Endothelial cell of umbilical vein (primary cell): ENCODE measurements at regions not wholly inside any gene's neighbourhood (a gene's known extent, or its start where the extent isn't known, plus 50 kb on each side); places are given as distances from the start of the nearest gene placed in this dataset.
"Not testable (repeated sequence)": the region's sequence is repeated elsewhere in the genome, so short reads cannot be mapped to it uniquely, and the experiment has no call there.

Source experiments
- BruUV-seq: library from RNA; stranded (reverse); fragments of 400-500 nt; replicated peaks from 2 replicates; lab custom pipeline; 2021; lab: Mats Ljungman, UMichigan
- CTCF ChIA-PET: fragments of 300-600, 350-600 bp; sonication (Branson Sonifier 250); formaldehyde crosslinking; loops from one replicate; lab custom pipeline; 2021; ENCODE audit warnings: antibody characterized with exemption, inconsistent platforms; lab: Charles Lee
- POLR2A ChIA-PET: fragments of 300-600, 350-600 bp; sonication (Branson Sonifier 250); formaldehyde crosslinking; loops from one replicate; lab custom pipeline; 2021; ENCODE audit warnings: antibody characterized with exemption, inconsistent platforms; lab: Charles Lee
- DNase-seq: peaks from one replicate; pipeline ENCODE4 v3.0.0-alpha.2; 2011; ENCODE audit warnings: low read depth, low spot score
- FAIRE-seq: peaks from 2 replicates; lab custom pipeline; 2011; peaks lifted over from hg19 to GRCh38; lab: Jason Lieb, UNC
- H2AFZ ChIP-seq: 2 replicates; pipeline ENCODE4 v1.6.0; 2012; ENCODE audit warnings: low read depth, low read length, control low read depth, inconsistent platforms
- H3K27ac ChIP-seq: 2 replicates; pipeline ENCODE4 v1.5.1; 2011; ENCODE audit warnings: low read depth, mild to moderate bottlenecking, control low read depth, low read length, moderate library complexity; ENCODE audit not compliant: insufficient read depth
- H3K27me3 ChIP-seq, 2 experiments: 2 replicates each; pipeline versions ENCODE4 v1.6.0 to v1.6.1; 2011; ENCODE audit warnings: low read length in 2 of 2, mixed read lengths in 1 of 2; ENCODE audit not compliant: control insufficient read depth in 2 of 2, insufficient read depth in 2 of 2
- H3K36me3 ChIP-seq, 2 experiments: 2 replicates in 1 of 2; 3 replicates in 1 of 2; pipeline ENCODE4 v1.5.1; 2011; ENCODE audit warnings: low read length in 2 of 2, mild to moderate bottlenecking in 1 of 2, moderate library complexity in 1 of 2; ENCODE audit not compliant: control insufficient read depth in 2 of 2, insufficient read depth in 2 of 2; ENCODE audit errors: extremely low read depth in 1 of 2
- H3K4me1 ChIP-seq: 3 replicates; pipeline ENCODE4 v1.5.1; 2011; ENCODE audit warnings: mild to moderate bottlenecking, low read length; ENCODE audit not compliant: control insufficient read depth, insufficient read depth; ENCODE audit errors: extremely low read depth
- H3K4me2 ChIP-seq: 2 replicates; pipeline ENCODE4 v1.6.1; 2011; ENCODE audit warnings: low read length, control low read depth, mixed read lengths; ENCODE audit not compliant: insufficient read depth
- H3K4me3 ChIP-seq, 3 experiments: fragments of 200-600 bp in 1 of 3; sonication (generic), shearing (Covaris generic) in 1 of 3; replicated peaks in 1 of 3; 2 replicates each; pipeline ENCODE4 v1.5.1; 2011 to 2016; ENCODE audit warnings: control low read depth in 3 of 3, low read length in 3 of 3, mild to moderate bottlenecking in 2 of 3, inconsistent platforms in 1 of 3, low read depth in 1 of 3, moderate library complexity in 1 of 3; ENCODE audit not compliant: insufficient read depth in 1 of 3
- H3K79me2 ChIP-seq: 2 replicates; pipeline ENCODE4 v1.6.0; 2012; ENCODE audit warnings: low read length, inconsistent platforms; ENCODE audit not compliant: control insufficient read depth, insufficient read depth
- H3K9ac ChIP-seq: replicated peaks from 2 replicates; pipeline ENCODE3; 2011; ENCODE audit warnings: low read length, control low read depth; ENCODE audit not compliant: insufficient read depth; ENCODE audit errors: extremely low read depth
- H3K9me1 ChIP-seq: replicated peaks from 3 replicates; pipeline ENCODE4 v1.6.0; 2011; ENCODE audit warnings: mild to moderate bottlenecking, low read length; ENCODE audit not compliant: control insufficient read depth, insufficient read depth; ENCODE audit errors: extremely low read depth
- H3K9me3 ChIP-seq: replicated peaks from 2 replicates; pipeline ENCODE4 v1.5.1; 2012; ENCODE audit warnings: low read length, inconsistent platforms; ENCODE audit not compliant: control insufficient read depth, insufficient read depth
- H4K20me1 ChIP-seq: replicated peaks from 2 replicates; pipeline ENCODE3; 2011; ENCODE audit warnings: mild to moderate bottlenecking, low read length; ENCODE audit not compliant: control insufficient read depth, insufficient read depth; ENCODE audit errors: extremely low read depth
- EZH2 ChIP-seq: IDR thresholded peaks from 2 replicates; pipeline ENCODE4 v1.6.1; 2012; ENCODE audit warnings: borderline replicate concordance, low read depth, mild to moderate bottlenecking, moderate library complexity, low read length, inconsistent platforms; ENCODE audit not compliant: severe bottlenecking
- FOS ChIP-seq: IDR thresholded peaks from 2 replicates; pipeline ENCODE4 v1.6.1; 2011; ENCODE audit warnings: mild to moderate bottlenecking, low read length, moderate library complexity, borderline replicate concordance; ENCODE audit not compliant: insufficient read depth
- GATA2 ChIP-seq: IDR thresholded peaks from 2 replicates; pipeline ENCODE4 v1.7.0; 2011; ENCODE audit warnings: low read depth, mild to moderate bottlenecking, moderate library complexity, mixed read lengths, low read length; ENCODE audit not compliant: insufficient read length, insufficient read depth
- POLR2AphosphoS5 ChIP-seq: IDR thresholded peaks from 2 replicates; pipeline ENCODE4 v1.6.1; 2012; ENCODE audit warnings: low read depth, mild to moderate bottlenecking, control low read depth, low read length, moderate library complexity; ENCODE audit not compliant: insufficient read depth
- dilution Hi-C: fragments of 300-500 bp; cut with MboI; formaldehyde crosslinking; loops from one replicate; pipeline ENCODE4 v1.15.0; 2019; ENCODE audit warnings: low sequenced_read_pairs; ENCODE audit not compliant: extremely low pct_ligation_motif_present
- intact Hi-C: fragments of 100-400 bp; cut with micrococcal nuclease; formaldehyde crosslinking; loops from one replicate; pipeline ENCODE4 v1.10.0; 2022
- TF ChIP-seq, protein P1 (sequence below), 2 donors: IDR thresholded peaks; 1 replicate in 1 of 2; 2 replicates in 1 of 2; pipeline ENCODE4 v1.5.1; 2011; ENCODE audit warnings: low read length in 2 of 2, mild to moderate bottlenecking in 2 of 2, moderate library complexity in 2 of 2, control low read depth in 1 of 2, inconsistent platforms in 1 of 2, low read depth in 1 of 2; ENCODE audit not compliant: insufficient read depth in 1 of 2; ENCODE audit errors: extremely low read depth in 1 of 2

GRCh38 chr2:52474091-52474490 is 1293.5 kb upstream of the CHAC2 start:
- H3K36me3 ChIP-seq = no peaks in the 10 kb centered on the region
- ChIA-PET CTCF (no interaction called here), POLR2A (no interaction called here)
- H3K4me2 ChIP-seq = no peak overlapping the region
- H3K27ac ChIP-seq = no peak overlapping the region
- H3K9me3 ChIP-seq = no peaks in the 10 kb centered on the region
- no peaks in the 10 kb centered on the region for H3K27me3 ChIP-seq
- no peaks in the 10 kb centered on the region for H3K79me2 ChIP-seq
- H3K4me3 ChIP-seq = no peak overlapping the region
- dilution Hi-C loops (no loop called here), intact Hi-C loops (no loop called here)
- TF ChIP-seq EZH2 = no peak
- no peak for TF ChIP-seq FOS
- no peak for TF ChIP-seq GATA2
- TF ChIP-seq, protein P1, sequence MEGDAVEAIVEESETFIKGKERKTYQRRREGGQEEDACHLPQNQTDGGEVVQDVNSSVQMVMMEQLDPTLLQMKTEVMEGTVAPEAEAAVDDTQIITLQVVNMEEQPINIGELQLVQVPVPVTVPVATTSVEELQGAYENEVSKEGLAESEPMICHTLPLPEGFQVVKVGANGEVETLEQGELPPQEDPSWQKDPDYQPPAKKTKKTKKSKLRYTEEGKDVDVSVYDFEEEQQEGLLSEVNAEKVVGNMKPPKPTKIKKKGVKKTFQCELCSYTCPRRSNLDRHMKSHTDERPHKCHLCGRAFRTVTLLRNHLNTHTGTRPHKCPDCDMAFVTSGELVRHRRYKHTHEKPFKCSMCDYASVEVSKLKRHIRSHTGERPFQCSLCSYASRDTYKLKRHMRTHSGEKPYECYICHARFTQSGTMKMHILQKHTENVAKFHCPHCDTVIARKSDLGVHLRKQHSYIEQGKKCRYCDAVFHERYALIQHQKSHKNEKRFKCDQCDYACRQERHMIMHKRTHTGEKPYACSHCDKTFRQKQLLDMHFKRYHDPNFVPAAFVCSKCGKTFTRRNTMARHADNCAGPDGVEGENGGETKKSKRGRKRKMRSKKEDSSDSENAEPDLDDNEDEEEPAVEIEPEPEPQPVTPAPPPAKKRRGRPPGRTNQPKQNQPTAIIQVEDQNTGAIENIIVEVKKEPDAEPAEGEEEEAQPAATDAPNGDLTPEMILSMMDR (IDR thresholded peaks at IDR 0.05; ENCODE audit: extremely low read depth in 1 of 2, insufficient read depth in 1 of 2, low read depth in 1 of 2, low read length in 2 of 2) = no peak
- TF ChIP-seq POLR2AphosphoS5 = no peak
- H4K20me1 ChIP-seq = no peaks in the 10 kb centered on the region
- BruUV-seq = no TSS peak
- H3K9ac ChIP-seq = no peak overlapping the region
- no peaks in the 10 kb centered on the region for H3K9me1 ChIP-seq
- no peak overlapping the region for H2AFZ ChIP-seq
- DNase-seq = no peak
- no peaks in the 10 kb centered on the region for H3K4me1 ChIP-seq
- FAIRE-seq = no peak

GRCh38 chr2:52473526-52473925 is 1294.1 kb upstream of the CHAC2 start:
- Histone ChIP-seq H3K79me2 (no peaks in the 10 kb centered on the region), H2AFZ (no peak overlapping the region), H4K20me1 (no peaks in the 10 kb centered on the region), H3K27ac (no peak overlapping the region), H3K4me1 (no peaks in the 10 kb centered on the region), H3K36me3 (no peaks in the 10 kb centered on the region), H3K4me2 (no peak overlapping the region), H3K9me3 (no peaks in the 10 kb centered on the region), H3K9me1 (no peaks in the 10 kb centered on the region), H3K4me3 (no peak overlapping the region), H3K27me3 (no peaks in the 10 kb centered on the region), H3K9ac (no peak overlapping the region)
- intact Hi-C loops (no loop called here), dilution Hi-C loops (no loop called here)
- POLR2A ChIA-PET = no interaction called here
- DNase-seq (no peak), FAIRE-seq (no peak)
- no TSS peak for BruUV-seq
- CTCF ChIA-PET = no interaction called here
- TF ChIP-seq FOS = no peak
- TF ChIP-seq GATA2 = no peak

DNA sequence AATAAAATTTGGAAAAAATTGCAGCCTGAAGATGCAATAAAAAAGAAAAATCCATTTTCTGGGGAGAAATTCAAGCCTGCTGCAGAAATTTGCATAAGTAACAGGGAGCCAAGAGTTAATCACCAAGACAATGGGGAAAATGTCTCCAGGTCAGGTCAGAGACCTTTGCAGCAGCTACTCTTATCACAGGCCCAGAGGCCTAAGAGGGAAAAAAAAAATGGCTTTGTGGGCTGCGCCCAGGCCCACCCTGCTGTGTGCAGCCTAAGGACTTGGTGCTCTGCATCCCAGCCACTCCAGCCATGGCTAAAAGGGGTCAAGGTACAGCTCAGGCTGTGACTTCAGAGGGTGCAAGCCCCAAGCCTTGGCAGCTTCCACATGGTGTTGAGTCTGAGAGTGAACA is 1297.1 kb upstream of the CHAC2 start:
- FAIRE-seq, H3K4me1 ChIP-seq, H3K27ac ChIP-seq, CTCF ChIA-PET, H2AFZ ChIP-seq, BruUV-seq, DNase-seq, H3K36me3 ChIP-seq, H4K20me1 ChIP-seq, H3K4me2 ChIP-seq, H3K4me3 ChIP-seq, H3K9me1 ChIP-seq, dilution Hi-C loops, H3K9ac ChIP-seq, H3K9me3 ChIP-seq, H3K79me2 ChIP-seq, H3K27me3 ChIP-seq, intact Hi-C loops, POLR2A ChIA-PET: not testable (repeated sequence)
